Osteocyte (in vitro differentiated cells): ENCODE measurements at regions not wholly inside any gene's neighbourhood (a gene's known extent, or its start where the extent isn't known, plus 50 kb on each side); places are given as distances from the start of the nearest gene placed in this dataset.

Source experiments
- DNase-seq: peaks from one replicate; pipeline ENCODE4 v3.0.0; 2021; ENCODE audit warnings: mixed read lengths; ENCODE audit not compliant: unreplicated experiment; ENCODE audit errors: extremely low spot score
- H3K27ac Mint-ChIP-seq: one replicate; pipeline ENCODE4 v1.8.0; 2021; ENCODE audit warnings: mild to moderate bottlenecking, mixed read lengths; ENCODE audit not compliant: unreplicated experiment
- H3K27me3 Mint-ChIP-seq: one replicate; pipeline ENCODE4 v1.8.0; 2021; ENCODE audit warnings: mixed read lengths; ENCODE audit not compliant: unreplicated experiment
- H3K36me3 Mint-ChIP-seq: one replicate; pipeline ENCODE4 v1.8.0; 2021; ENCODE audit warnings: mixed read lengths; ENCODE audit not compliant: unreplicated experiment
- H3K4me1 Mint-ChIP-seq: one replicate; pipeline ENCODE4 v1.8.0; 2021; ENCODE audit warnings: mixed read lengths; ENCODE audit not compliant: unreplicated experiment
- H3K4me3 Mint-ChIP-seq: one replicate; pipeline ENCODE4 v1.8.0; 2021; ENCODE audit warnings: mild to moderate bottlenecking, moderate library complexity, mixed read lengths; ENCODE audit not compliant: unreplicated experiment
- H3K9me3 Mint-ChIP-seq: one replicate; pipeline ENCODE4 v1.8.0; 2021; ENCODE audit warnings: mixed read lengths; ENCODE audit not compliant: unreplicated experiment
- CTCF ChIP-seq: fragments of 200-600 bp; sonication (generic); IDR thresholded peaks from 2 replicates; pipeline ENCODE4 v1.5.0; 2021; ENCODE audit warnings: antibody characterized with exemption, mild to moderate bottlenecking, moderate library complexity

- Mint-ChIP-seq H3K9me3 (no peaks in the 10 kb centered on the region), H3K27me3 (no peaks in the 10 kb centered on the region), H3K4me1 (no peaks in the 10 kb centered on the region), H3K36me3 (no peaks in the 10 kb centered on the region), H3K27ac (no peak overlapping the region), H3K4me3 (no peak overlapping the region)
- TF ChIP-seq CTCF, result no peak
- no peak for DNase-seq
Measured at GRCh38 chr12:89800435-89800834, 91.8 kb upstream of the ATP2B1 start.

- Mint-ChIP-seq H3K4me1 (no peaks in the 10 kb centered on the region), H3K9me3 (no peaks in the 10 kb centered on the region), H3K27me3 (no peaks in the 10 kb centered on the region), H3K36me3 (no peaks in the 10 kb centered on the region), H3K4me3 (no peak overlapping the region), H3K27ac (no peak overlapping the region)
- DNase-seq, result no peak
- no peak for TF ChIP-seq CTCF
Measured at GRCh38 chr12:89799316-89799715, 90.7 kb upstream of the ATP2B1 start.

GRCh38 chr12:89797436-89797835 is 88.8 kb upstream of the ATP2B1 start:
- H3K36me3 Mint-ChIP-seq, result no peaks in the 10 kb centered on the region
- no peak overlapping the region for H3K4me3 Mint-ChIP-seq
- H3K27ac Mint-ChIP-seq, result no peak overlapping the region
- TF ChIP-seq CTCF, result no peak
- no peak for DNase-seq
- H3K27me3 Mint-ChIP-seq, result no peaks in the 10 kb centered on the region
- H3K9me3 Mint-ChIP-seq, result no peaks in the 10 kb centered on the region
- no peaks in the 10 kb centered on the region for H3K4me1 Mint-ChIP-seq

GRCh38 chr12:89796798-89797382 is 88.3 kb upstream of the ATP2B1 start:
- Mint-ChIP-seq H3K4me1 (no peaks in the 10 kb centered on the region), H3K36me3 (no peaks in the 10 kb centered on the region), H3K9me3 (no peaks in the 10 kb centered on the region), H3K27ac (no peak overlapping the region), H3K4me3 (no peak overlapping the region), H3K27me3 (no peaks in the 10 kb centered on the region)
- no peak for TF ChIP-seq CTCF
- DNase-seq, result no peak

GRCh38 chr12:89793946-89794345 is 85.3 kb upstream of the ATP2B1 start:
- peaks cover 10% of the 10 kb centered on the region for H3K4me1 Mint-ChIP-seq
- H3K27ac Mint-ChIP-seq, result no peak overlapping the region
- no peaks in the 10 kb centered on the region for H3K36me3 Mint-ChIP-seq
- no peak for TF ChIP-seq CTCF
- H3K4me3 Mint-ChIP-seq, result no peak overlapping the region
- DNase-seq, result no peak
- no peaks in the 10 kb centered on the region for H3K9me3 Mint-ChIP-seq
- H3K27me3 Mint-ChIP-seq, result no peaks in the 10 kb centered on the region
